H9 (cell line): ENCODE measurements at regions not wholly inside any gene's neighbourhood (a gene's known extent, or its start where the extent isn't known, plus 50 kb on each side); places are given as distances from the start of the nearest gene placed in this dataset.

Source experiments
- DNase-seq: peaks from one replicate; pipeline ENCODE4 v3.0.0-alpha.2; 2017
- H2AFZ ChIP-seq: one replicate; pipeline ENCODE4 v1.6.1; 2013; ENCODE audit warnings: mild to moderate bottlenecking, low read length, control low read depth, moderate library complexity
- H2AK5ac ChIP-seq: 2 replicates; pipeline ENCODE4 v1.6.1; 2013; ENCODE audit warnings: low read length, control low read depth, mixed read lengths; ENCODE audit not compliant: insufficient read length
- H2BK120ac ChIP-seq: one replicate; pipeline ENCODE4 v1.6.1; 2013; ENCODE audit warnings: low read depth, mild to moderate bottlenecking, low read length, control low read depth, inconsistent platforms; ENCODE audit not compliant: poor library complexity, severe bottlenecking
- H2BK12ac ChIP-seq: 2 replicates; pipeline ENCODE4 v1.6.1; 2013; ENCODE audit warnings: low read length, control low read depth, mixed read lengths, low read depth; ENCODE audit not compliant: insufficient read length
- H2BK15ac ChIP-seq: 2 replicates; pipeline ENCODE4 v1.6.1; 2013; ENCODE audit warnings: low read depth, low read length, control low read depth
- H2BK20ac ChIP-seq: one replicate; pipeline ENCODE4 v1.6.1; 2013; ENCODE audit warnings: low read depth, mild to moderate bottlenecking, low read length, control low read depth, inconsistent platforms; ENCODE audit not compliant: poor library complexity, severe bottlenecking
- H2BK5ac ChIP-seq: 2 replicates; pipeline ENCODE4 v1.6.1; 2013; ENCODE audit warnings: low read length, control low read depth, mixed read lengths; ENCODE audit not compliant: insufficient read length
- H3K14ac ChIP-seq: 2 replicates; pipeline ENCODE4 v1.6.1; 2013; ENCODE audit warnings: low read length, control low read depth; ENCODE audit not compliant: insufficient read depth
- H3K18ac ChIP-seq: 2 replicates; pipeline ENCODE4 v1.6.1; 2013; ENCODE audit warnings: low read depth, mild to moderate bottlenecking, mixed read lengths, low read length, control low read depth; ENCODE audit not compliant: insufficient read length
- H3K23ac ChIP-seq: 2 replicates; pipeline ENCODE4 v1.6.1; 2013; ENCODE audit warnings: low read length, control low read depth, mixed read lengths, low read depth; ENCODE audit not compliant: insufficient read length
- H3K23me2 ChIP-seq: 2 replicates; pipeline ENCODE4 v1.6.1; 2013; ENCODE audit warnings: low read depth, mild to moderate bottlenecking, mixed read lengths, low read length, control low read depth; ENCODE audit not compliant: insufficient read length, poor library complexity, severe bottlenecking
- H3K27ac ChIP-seq: 2 replicates; pipeline ENCODE4 v1.5.1; 2013; ENCODE audit warnings: low read length, control low read depth, mixed read lengths, low read depth; ENCODE audit not compliant: insufficient read length
- H3K27me3 ChIP-seq: 2 replicates; pipeline ENCODE4 v1.6.1; 2013; ENCODE audit warnings: low read length, control low read depth, inconsistent platforms; ENCODE audit not compliant: insufficient read depth
- H3K4ac ChIP-seq: 2 replicates; pipeline ENCODE4 v1.6.1; 2013; ENCODE audit warnings: low read depth, mild to moderate bottlenecking, control low read depth, inconsistent platforms, low read length, moderate library complexity
- H3K4me1 ChIP-seq: 2 replicates; pipeline ENCODE4 v1.6.1; 2013; ENCODE audit warnings: low read length, control low read depth, inconsistent platforms; ENCODE audit not compliant: insufficient read depth
- H3K4me2 ChIP-seq: 2 replicates; pipeline ENCODE4 v1.6.1; 2013; ENCODE audit warnings: low read length, control low read depth, mixed read lengths; ENCODE audit not compliant: insufficient read length, insufficient read depth
- H3K56ac ChIP-seq: 2 replicates; pipeline ENCODE4 v1.6.1; 2013; ENCODE audit warnings: low read depth, mild to moderate bottlenecking, mixed read lengths, low read length, control low read depth; ENCODE audit not compliant: insufficient read length
- H3K79me1 ChIP-seq: 2 replicates; pipeline ENCODE4 v1.6.1; 2013; ENCODE audit warnings: low read depth, mild to moderate bottlenecking, moderate library complexity, low read length, control low read depth, inconsistent platforms; ENCODE audit not compliant: insufficient read depth, poor library complexity, severe bottlenecking
- H3K79me2 ChIP-seq: 2 replicates; pipeline ENCODE4 v1.6.1; 2013; ENCODE audit warnings: low read length, control low read depth, inconsistent platforms; ENCODE audit not compliant: insufficient read depth
- H3K9ac ChIP-seq: 2 replicates; pipeline ENCODE4 v1.6.1; 2013; ENCODE audit warnings: low read length, control low read depth, mixed read lengths; ENCODE audit not compliant: insufficient read length; ENCODE audit errors: extremely low read depth
- H3K9me3 ChIP-seq: one replicate; pipeline ENCODE4 v1.6.1; 2013; ENCODE audit warnings: low read depth, low read length, inconsistent platforms; ENCODE audit not compliant: control insufficient read depth
- H3T11ph ChIP-seq: one replicate; pipeline ENCODE4 v1.6.1; 2013; ENCODE audit warnings: mild to moderate bottlenecking, low read length, control low read depth, inconsistent platforms
- H4K20me1 ChIP-seq: one replicate; pipeline ENCODE4 v1.6.1; 2013; ENCODE audit not compliant: control insufficient read depth, insufficient read length, insufficient read depth
- H4K5ac ChIP-seq: 2 replicates; pipeline ENCODE4 v1.6.1; 2013; ENCODE audit warnings: low read depth, mild to moderate bottlenecking, mixed read lengths, low read length, control low read depth; ENCODE audit not compliant: insufficient read length
- H4K8ac ChIP-seq: replicated peaks from 2 replicates; pipeline ENCODE4 v1.6.1; 2013; ENCODE audit warnings: low read length, control low read depth, mixed read lengths, low read depth; ENCODE audit not compliant: insufficient read length
- H4K91ac ChIP-seq: 2 replicates; pipeline ENCODE4 v1.6.1; 2013; ENCODE audit warnings: low read depth, mild to moderate bottlenecking, moderate library complexity, mixed read lengths, low read length, control low read depth; ENCODE audit not compliant: insufficient read length
- H3K27ac Mint-ChIP-seq, 3 experiments: 2 replicates in 2 of 3; 3 replicates in 1 of 3; pipeline ENCODE4 v1.8.0; 2020 to 2021; ENCODE audit warnings: mixed read lengths in 3 of 3, mild to moderate bottlenecking in 1 of 3, moderate library complexity in 1 of 3
- H3K27me3 Mint-ChIP-seq: 2 replicates; pipeline ENCODE4 v1.8.0; 2021; ENCODE audit warnings: low read depth, mild to moderate bottlenecking, moderate library complexity, mixed read lengths
- H3K36me3 Mint-ChIP-seq, 3 experiments: 2 replicates in 2 of 3; 3 replicates in 1 of 3; pipeline ENCODE4 v1.8.0; 2020 to 2021; ENCODE audit warnings: low read depth in 3 of 3, mixed read lengths in 3 of 3; ENCODE audit not compliant: insufficient read depth in 1 of 3
- H3K4me1 Mint-ChIP-seq, 2 experiments: 2 replicates each; pipeline ENCODE4 v1.8.0; 2020; ENCODE audit warnings: mixed read lengths in 2 of 2
- H3K4me3 Mint-ChIP-seq, 2 experiments: 2 replicates in 1 of 2; 3 replicates in 1 of 2; pipeline ENCODE4 v1.8.0; 2020 to 2021; ENCODE audit warnings: mild to moderate bottlenecking in 2 of 2, mixed read lengths in 2 of 2, moderate library complexity in 1 of 2
- H3K9me3 Mint-ChIP-seq, 2 experiments: 2 replicates in 1 of 2; 3 replicates in 1 of 2; pipeline ENCODE4 v1.8.0; 2020; ENCODE audit warnings: mild to moderate bottlenecking in 2 of 2, mixed read lengths in 2 of 2, moderate library complexity in 1 of 2
- whole genome bisulfite sequencing: extraction: QIAGEN DNeasy Blood & Tissue Kit; methylation state at CpG from one replicate; pipeline ENCODE4 v1.1.7; 2013; ENCODE audit warnings: missing lambda C conversion rate, low lambda C conversion rate, mixed read lengths; ENCODE audit not compliant: insufficient read length; ENCODE audit errors: extremely low coverage; 5-methylcytosine and 5-hydroxymethylcytosine counted together
- TF ChIP-seq, protein P1 (sequence below): fragments of 200-600 bp; sonication (generic); conservative IDR thresholded peaks from 3 replicates; pipeline ENCODE4 v1.8.0; 2021; ENCODE audit warnings: antibody characterized with exemption, mild to moderate bottlenecking

- H3K4me1 Mint-ChIP-seq, result peaks cover 7 to 9% of the 10 kb centered on the region in 2 experiments; a peak in 3 of 4 replicates
- H2BK20ac ChIP-seq, result no peak overlapping the region
Observed at GRCh38 chr1:239730378-239730777, 344.0 kb downstream of the CHRM3 start.

More at GRCh38 chr1:239730378-239730777, 344.0 kb downstream of the CHRM3 start:
- H3T11ph ChIP-seq, result no peak overlapping the region
- no peak overlapping the region for H3K27ac ChIP-seq
- TF ChIP-seq, protein P1, sequence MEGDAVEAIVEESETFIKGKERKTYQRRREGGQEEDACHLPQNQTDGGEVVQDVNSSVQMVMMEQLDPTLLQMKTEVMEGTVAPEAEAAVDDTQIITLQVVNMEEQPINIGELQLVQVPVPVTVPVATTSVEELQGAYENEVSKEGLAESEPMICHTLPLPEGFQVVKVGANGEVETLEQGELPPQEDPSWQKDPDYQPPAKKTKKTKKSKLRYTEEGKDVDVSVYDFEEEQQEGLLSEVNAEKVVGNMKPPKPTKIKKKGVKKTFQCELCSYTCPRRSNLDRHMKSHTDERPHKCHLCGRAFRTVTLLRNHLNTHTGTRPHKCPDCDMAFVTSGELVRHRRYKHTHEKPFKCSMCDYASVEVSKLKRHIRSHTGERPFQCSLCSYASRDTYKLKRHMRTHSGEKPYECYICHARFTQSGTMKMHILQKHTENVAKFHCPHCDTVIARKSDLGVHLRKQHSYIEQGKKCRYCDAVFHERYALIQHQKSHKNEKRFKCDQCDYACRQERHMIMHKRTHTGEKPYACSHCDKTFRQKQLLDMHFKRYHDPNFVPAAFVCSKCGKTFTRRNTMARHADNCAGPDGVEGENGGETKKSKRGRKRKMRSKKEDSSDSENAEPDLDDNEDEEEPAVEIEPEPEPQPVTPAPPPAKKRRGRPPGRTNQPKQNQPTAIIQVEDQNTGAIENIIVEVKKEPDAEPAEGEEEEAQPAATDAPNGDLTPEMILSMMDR, result no peak
- no peaks in the 10 kb centered on the region; the same call in 1 of the 2 replicates for H3K4me1 ChIP-seq
- no peak overlapping the region for H2BK12ac ChIP-seq
- H2AFZ ChIP-seq, result no peak overlapping the region
- no CpG with 5 or more reads among the region's 2 CpGs for WGBS
- no peaks in the 10 kb centered on the region for H3K36me3 Mint-ChIP-seq
- no peak overlapping the region for H3K9ac ChIP-seq
- H3K56ac ChIP-seq, result no peak overlapping the region
- no peaks in the 10 kb centered on the region for H3K27me3 ChIP-seq
- no peak overlapping the region for H2BK15ac ChIP-seq
- H3K4me2 ChIP-seq, result no peak overlapping the region
- no peak overlapping the region for H4K91ac ChIP-seq
- H3K27me3 Mint-ChIP-seq, result no peaks in the 10 kb centered on the region
- no peaks in the 10 kb centered on the region for H3K23me2 ChIP-seq
- no peak overlapping the region for H3K4ac ChIP-seq
- no peaks in the 10 kb centered on the region for H3K79me1 ChIP-seq
- H2BK120ac ChIP-seq, result no peak overlapping the region
- H3K79me2 ChIP-seq, result no peaks in the 10 kb centered on the region
- no peak overlapping the region for H2BK5ac ChIP-seq
- H4K8ac ChIP-seq, result no peak overlapping the region
- H3K9me3 Mint-ChIP-seq, result no peaks in the 10 kb centered on the region
- H3K23ac ChIP-seq, result no peak overlapping the region
- no peak overlapping the region for H3K14ac ChIP-seq
- no peak overlapping the region for H3K18ac ChIP-seq
- DNase-seq, result no peak
- H3K9me3 ChIP-seq, result no peaks in the 10 kb centered on the region
- no peaks in the 10 kb centered on the region for H4K20me1 ChIP-seq
- no peak overlapping the region for H2AK5ac ChIP-seq
- H3K27ac Mint-ChIP-seq, result no peak overlapping the region
- H4K5ac ChIP-seq, result no peak overlapping the region
- no peak overlapping the region for H3K4me3 Mint-ChIP-seq
